ENCODE measurements at regions not wholly inside any gene's neighbourhood (a gene's known extent, or its start where the extent isn't known, plus 50 kb on each side); places are given as distances from the start of the nearest gene placed in this dataset.

- no peak for DNase-seq (ENCODE audit: extremely low read depth, low read depth)
- TF ChIP-seq CTCF (IDR thresholded peaks at IDR 0.05; ENCODE audit: low read depth, low read length): no peak
Observed at GRCh38 chr3:76715426-76715825, 324.5 kb upstream of the ROBO2 start.

- TF ChIP-seq CTCF (IDR thresholded peaks at IDR 0.05; ENCODE audit: low read depth, low read length): no peak
- DNase-seq (ENCODE audit: extremely low read depth, low read depth): no peak
Observed at GRCh38 chr3:76723366-76723765, 316.5 kb upstream of the ROBO2 start.

- TF ChIP-seq CTCF (IDR thresholded peaks at IDR 0.05; ENCODE audit: low read depth, low read length): no peak
- no peak for DNase-seq (ENCODE audit: extremely low read depth, low read depth)
Observed at GRCh38 chr3:76724075-76724474, 315.8 kb upstream of the ROBO2 start.

- no peak for DNase-seq (ENCODE audit: extremely low read depth, low read depth)
- TF ChIP-seq CTCF (IDR thresholded peaks at IDR 0.05; ENCODE audit: low read depth, low read length): no peak
Observed at GRCh38 chr3:76724706-76725105, 315.2 kb upstream of the ROBO2 start.

GRCh38 chr3:76726034-76726433 lies 313.9 kb upstream of the ROBO2 start:
- DNase-seq (ENCODE audit: extremely low read depth, low read depth): no peak
- TF ChIP-seq CTCF (IDR thresholded peaks at IDR 0.05; ENCODE audit: low read depth, low read length): no peak

- TF ChIP-seq CTCF (IDR thresholded peaks at IDR 0.05; ENCODE audit: low read depth, low read length): no peak
- DNase-seq (ENCODE audit: extremely low read depth, low read depth): no peak
Observed at GRCh38 chr3:76728426-76728825, 311.5 kb upstream of the ROBO2 start.

GRCh38 chr3:76731471-76731870 lies 308.4 kb upstream of the ROBO2 start:
- no peak for TF ChIP-seq CTCF (IDR thresholded peaks at IDR 0.05; ENCODE audit: low read depth, low read length)

More at GRCh38 chr3:76731471-76731870, 308.4 kb upstream of the ROBO2 start:
- no peak for DNase-seq (ENCODE audit: extremely low read depth, low read depth)

Measured in AG09319 (cell line).